ENCODE measurements at regions not wholly inside any gene's neighbourhood (a gene's known extent, or its start where the extent isn't known, plus 50 kb on each side); places are given as distances from the start of the nearest gene placed in this dataset.

GRCh38 chr10:131700506-131700905 is 200.3 kb upstream of the PPP2R2D start:
- TF ChIP-seq, protein P1, sequence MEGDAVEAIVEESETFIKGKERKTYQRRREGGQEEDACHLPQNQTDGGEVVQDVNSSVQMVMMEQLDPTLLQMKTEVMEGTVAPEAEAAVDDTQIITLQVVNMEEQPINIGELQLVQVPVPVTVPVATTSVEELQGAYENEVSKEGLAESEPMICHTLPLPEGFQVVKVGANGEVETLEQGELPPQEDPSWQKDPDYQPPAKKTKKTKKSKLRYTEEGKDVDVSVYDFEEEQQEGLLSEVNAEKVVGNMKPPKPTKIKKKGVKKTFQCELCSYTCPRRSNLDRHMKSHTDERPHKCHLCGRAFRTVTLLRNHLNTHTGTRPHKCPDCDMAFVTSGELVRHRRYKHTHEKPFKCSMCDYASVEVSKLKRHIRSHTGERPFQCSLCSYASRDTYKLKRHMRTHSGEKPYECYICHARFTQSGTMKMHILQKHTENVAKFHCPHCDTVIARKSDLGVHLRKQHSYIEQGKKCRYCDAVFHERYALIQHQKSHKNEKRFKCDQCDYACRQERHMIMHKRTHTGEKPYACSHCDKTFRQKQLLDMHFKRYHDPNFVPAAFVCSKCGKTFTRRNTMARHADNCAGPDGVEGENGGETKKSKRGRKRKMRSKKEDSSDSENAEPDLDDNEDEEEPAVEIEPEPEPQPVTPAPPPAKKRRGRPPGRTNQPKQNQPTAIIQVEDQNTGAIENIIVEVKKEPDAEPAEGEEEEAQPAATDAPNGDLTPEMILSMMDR (IDR thresholded peaks at IDR 0.05): no peak
- no peak for TF ChIP-seq POLR2A (IDR thresholded peaks at IDR 0.05)

Data from body of pancreas (tissue), 4 donors.